Tibial artery (tissue), 4 donors: ENCODE measurements at regions not wholly inside any gene's neighbourhood (a gene's known extent, or its start where the extent isn't known, plus 50 kb on each side); places are given as distances from the start of the nearest gene placed in this dataset.
"Not testable (repeated sequence)": the region's sequence is repeated elsewhere in the genome, so short reads cannot be mapped to it uniquely, and the experiment has no call there.

Experiments
- DNase-seq, 2 donors: peaks; one replicate each; pipeline ENCODE4 v3.0.0-alpha.2; 2019
- H3K27ac ChIP-seq, 2 donors: fragments of 200-600 bp; sonication (generic) in 1 of 2; 1 replicate in 1 of 2; 2 replicates in 1 of 2; pipeline ENCODE4 v1.5.1; 2018 to 2019; ENCODE audit warnings: mild to moderate bottlenecking in 1 of 2
- H3K27me3 ChIP-seq, 2 donors: fragments of 200-600 bp; sonication (generic) in 1 of 2; one replicate each; pipeline versions ENCODE4 v1.5.1 to v1.6.0; 2016 to 2019
- H3K36me3 ChIP-seq, 3 donors: fragments of 200-600 bp; sonication (generic) in 2 of 3; one replicate each; pipeline ENCODE4 v1.5.1; 2016 to 2019; ENCODE audit warnings: mild to moderate bottlenecking in 2 of 3
- H3K4me1 ChIP-seq, 4 donors: fragments of 200-600 bp; sonication (generic) in 2 of 4; 1 replicate in 3 of 4; 2 replicates in 1 of 4; pipeline ENCODE4 v1.5.1; 2016 to 2019
- H3K4me3 ChIP-seq, 2 donors: fragments of 200-600 bp; sonication (generic) in 1 of 2; 1 replicate in 1 of 2; 2 replicates in 1 of 2; pipeline ENCODE4 v1.5.1; 2018 to 2019; ENCODE audit warnings: mild to moderate bottlenecking in 2 of 2
- H3K9me3 ChIP-seq, 3 donors: fragments of 200-600 bp; sonication (generic) in 1 of 3; one replicate each; pipeline ENCODE4 v1.5.1; 2016 to 2019
- CTCF ChIP-seq, 2 experiments: fragments of 200-600 bp in 1 of 2; fragments of 450-650 bp in 1 of 2; IDR thresholded peaks; one replicate each; pipeline ENCODE4 v1.5.1; 2017 to 2019; ENCODE audit warnings: antibody characterized with exemption in 2 of 2, mild to moderate bottlenecking in 1 of 2, moderate library complexity in 1 of 2
- intact Hi-C: fragments of 100-400 bp; cut with DNase I; formaldehyde crosslinking; loops from one replicate; pipeline ENCODE4 v1.15.0; 2023; ENCODE audit warnings: low total_unique reads

- Histone ChIP-seq H3K4me1 (no peaks in the 10 kb centered on the region), H3K27ac (no peak overlapping the region), H3K27me3 (no peaks in the 10 kb centered on the region), H3K9me3 (peaks cover 0 to 1% (median 0%) of the 10 kb centered on the region in 3 donors), H3K4me3 (no peak overlapping the region), H3K36me3 (no peaks in the 10 kb centered on the region)
- DNase-seq: no peak
- TF ChIP-seq CTCF (IDR thresholded peaks at IDR 0.05): no peak
- intact Hi-C loops: no loop called here
Observed at GRCh38 chr3:153552887-153553604, 391.0 kb downstream of the RAP2B start.

- no peak overlapping the region for H3K4me3 ChIP-seq
- H3K27me3 ChIP-seq: no peaks in the 10 kb centered on the region
- H3K4me1 ChIP-seq: no peaks in the 10 kb centered on the region
- H3K27ac ChIP-seq: no peak overlapping the region
- intact Hi-C loops: no loop called here
- no peak for TF ChIP-seq CTCF (IDR thresholded peaks at IDR 0.05)
- H3K36me3 ChIP-seq: no peaks in the 10 kb centered on the region
- peaks cover 0 to 7% (median 0%) of the 10 kb centered on the region in 3 donors for H3K9me3 ChIP-seq
- DNase-seq: no peak
Observed at GRCh38 chr3:153553605-153553945, 391.5 kb downstream of the RAP2B start.

- Histone ChIP-seq H3K27me3 (no peaks in the 10 kb centered on the region), H3K4me1 (no peaks in the 10 kb centered on the region), H3K4me3 (no peak overlapping the region), H3K27ac (no peak overlapping the region), H3K36me3 (no peaks in the 10 kb centered on the region), H3K9me3 (peaks cover 0 to 24% (median 17%) of the 10 kb centered on the region in 3 donors)
- DNase-seq: no peak
- TF ChIP-seq CTCF (IDR thresholded peaks at IDR 0.05): no peak
- intact Hi-C loops: no loop called here
Observed at GRCh38 chr3:153555919-153556318, 393.9 kb downstream of the RAP2B start.

GRCh38 chr3:153559366-153559765 lies 397.3 kb downstream of the RAP2B start:
- H3K36me3 ChIP-seq, DNase-seq, H3K4me3 ChIP-seq, intact Hi-C loops, H3K4me1 ChIP-seq, H3K27me3 ChIP-seq, H3K27ac ChIP-seq: not testable (repeated sequence)
- peaks cover 7 to 45% (median 34%) of the 10 kb centered on the region in 3 donors for H3K9me3 ChIP-seq

- no peaks in the 10 kb centered on the region for H3K4me1 ChIP-seq
- no peak overlapping the region for H3K4me3 ChIP-seq
- H3K27me3 ChIP-seq: no peaks in the 10 kb centered on the region
- intact Hi-C loops: no loop called here
- no peaks in the 10 kb centered on the region for H3K36me3 ChIP-seq
- no peak for TF ChIP-seq CTCF (IDR thresholded peaks at IDR 0.05)
- peaks cover 7 to 34% (median 20%) of the 10 kb centered on the region in 3 donors for H3K9me3 ChIP-seq
- no peak overlapping the region for H3K27ac ChIP-seq
- DNase-seq: no peak
Observed at GRCh38 chr3:153567011-153567410, 405.0 kb downstream of the RAP2B start.

GRCh38 chr3:153567556-153567955 lies 405.5 kb downstream of the RAP2B start:
- TF ChIP-seq CTCF (IDR thresholded peaks at IDR 0.05): no peak

GRCh38 chr3:153570481-153570880 lies 408.5 kb downstream of the RAP2B start:
- H3K9me3 ChIP-seq, H3K4me3 ChIP-seq, intact Hi-C loops, H3K36me3 ChIP-seq, H3K27ac ChIP-seq, DNase-seq, H3K27me3 ChIP-seq, H3K4me1 ChIP-seq: not testable (repeated sequence)

More at GRCh38 chr3:153567556-153567955, 405.5 kb downstream of the RAP2B start:
- DNase-seq: no peak
- no peak overlapping the region for H3K4me3 ChIP-seq
- no peaks in the 10 kb centered on the region for H3K4me1 ChIP-seq
- no peak overlapping the region for H3K27ac ChIP-seq
- intact Hi-C loops: no loop called here
- H3K27me3 ChIP-seq: no peaks in the 10 kb centered on the region
- peaks cover 7 to 31% (median 20%) of the 10 kb centered on the region in 3 donors for H3K9me3 ChIP-seq
- no peaks in the 10 kb centered on the region for H3K36me3 ChIP-seq
